ENCODE measurements at regions not wholly inside any gene's neighbourhood (a gene's known extent, or its start where the extent isn't known, plus 50 kb on each side); places are given as distances from the start of the nearest gene placed in this dataset.

DNA sequence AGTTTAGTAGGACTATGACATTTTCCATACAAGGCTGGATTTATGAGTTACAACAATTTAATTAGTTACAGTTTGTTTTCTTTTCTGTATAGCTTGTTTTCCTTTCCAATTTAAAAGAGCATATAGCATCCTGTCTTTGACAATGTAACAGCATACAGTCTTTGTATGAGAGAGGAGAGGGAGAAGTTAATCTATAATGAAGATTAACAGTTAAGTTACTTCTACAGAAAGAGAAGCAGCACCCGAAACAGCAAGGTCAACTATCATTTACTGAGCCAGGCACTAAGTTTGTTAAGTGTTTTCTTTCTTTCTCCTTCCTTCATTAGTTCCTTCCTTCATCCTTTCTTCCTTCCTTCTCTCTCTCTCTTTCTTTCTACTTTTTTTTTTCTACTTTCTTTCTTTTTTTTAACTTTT, 52.3 kb upstream of the RAB4A start:
- no peak for TF ChIP-seq POLR2A (IDR thresholded peaks at IDR 0.05)
- TF ChIP-seq, protein P1, sequence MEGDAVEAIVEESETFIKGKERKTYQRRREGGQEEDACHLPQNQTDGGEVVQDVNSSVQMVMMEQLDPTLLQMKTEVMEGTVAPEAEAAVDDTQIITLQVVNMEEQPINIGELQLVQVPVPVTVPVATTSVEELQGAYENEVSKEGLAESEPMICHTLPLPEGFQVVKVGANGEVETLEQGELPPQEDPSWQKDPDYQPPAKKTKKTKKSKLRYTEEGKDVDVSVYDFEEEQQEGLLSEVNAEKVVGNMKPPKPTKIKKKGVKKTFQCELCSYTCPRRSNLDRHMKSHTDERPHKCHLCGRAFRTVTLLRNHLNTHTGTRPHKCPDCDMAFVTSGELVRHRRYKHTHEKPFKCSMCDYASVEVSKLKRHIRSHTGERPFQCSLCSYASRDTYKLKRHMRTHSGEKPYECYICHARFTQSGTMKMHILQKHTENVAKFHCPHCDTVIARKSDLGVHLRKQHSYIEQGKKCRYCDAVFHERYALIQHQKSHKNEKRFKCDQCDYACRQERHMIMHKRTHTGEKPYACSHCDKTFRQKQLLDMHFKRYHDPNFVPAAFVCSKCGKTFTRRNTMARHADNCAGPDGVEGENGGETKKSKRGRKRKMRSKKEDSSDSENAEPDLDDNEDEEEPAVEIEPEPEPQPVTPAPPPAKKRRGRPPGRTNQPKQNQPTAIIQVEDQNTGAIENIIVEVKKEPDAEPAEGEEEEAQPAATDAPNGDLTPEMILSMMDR (IDR thresholded peaks at IDR 0.05), result no peak

All from upper lobe of left lung (tissue), 4 donors.